Trophoblast cell (in vitro differentiated cells and primary cell): ENCODE measurements at regions not wholly inside any gene's neighbourhood (a gene's known extent, or its start where the extent isn't known, plus 50 kb on each side); places are given as distances from the start of the nearest gene placed in this dataset.
"Not testable (repeated sequence)": the region's sequence is repeated elsewhere in the genome, so short reads cannot be mapped to it uniquely, and the experiment has no call there.

Experiments used
- DNase-seq, 2 donors: peaks; one replicate each; pipeline ENCODE4 v3.0.0-alpha.2; 2016
- H2AFZ ChIP-seq: 2 replicates; pipeline ENCODE4 v1.6.1; 2013; ENCODE audit warnings: low read length, moderate library complexity, mild to moderate bottlenecking; ENCODE audit not compliant: insufficient read depth, poor library complexity
- H2AK5ac ChIP-seq: 2 replicates; pipeline ENCODE4 v1.6.1; 2013; ENCODE audit warnings: mild to moderate bottlenecking, low read length
- H2BK120ac ChIP-seq: 2 replicates; pipeline ENCODE4 v1.6.1; 2013; ENCODE audit warnings: low read length, mild to moderate bottlenecking, moderate library complexity; ENCODE audit not compliant: insufficient read depth, poor library complexity
- H2BK12ac ChIP-seq: 2 replicates; pipeline ENCODE4 v1.6.1; 2013; ENCODE audit warnings: mild to moderate bottlenecking, low read length, moderate library complexity
- H2BK5ac ChIP-seq: 2 replicates; pipeline ENCODE4 v1.6.1; 2013; ENCODE audit warnings: low read length, low read depth, moderate library complexity, mild to moderate bottlenecking; ENCODE audit not compliant: poor library complexity
- H3K14ac ChIP-seq: 2 replicates; pipeline ENCODE4 v1.6.1; 2013; ENCODE audit warnings: mild to moderate bottlenecking, low read length
- H3K18ac ChIP-seq: 2 replicates; pipeline ENCODE4 v1.6.1; 2013; ENCODE audit warnings: mild to moderate bottlenecking, low read length
- H3K23ac ChIP-seq: 2 replicates; pipeline ENCODE4 v1.6.1; 2013; ENCODE audit warnings: low read length
- H3K27ac ChIP-seq: 2 replicates; pipeline ENCODE4 v1.5.1; 2013; ENCODE audit warnings: low read depth, mild to moderate bottlenecking, inconsistent platforms, low read length, moderate library complexity
- H3K27me3 ChIP-seq: 2 replicates; pipeline ENCODE4 v1.6.1; 2013; ENCODE audit warnings: inconsistent platforms, mild to moderate bottlenecking, low read length, moderate library complexity; ENCODE audit not compliant: insufficient read depth
- H3K36me3 ChIP-seq, 2 experiments: 1 replicate in 1 of 2; 2 replicates in 1 of 2; pipeline ENCODE4 v1.6.1; 2013; ENCODE audit warnings: low read length in 2 of 2, mild to moderate bottlenecking in 2 of 2, moderate library complexity in 1 of 2; ENCODE audit not compliant: insufficient read depth in 2 of 2, control insufficient read depth in 1 of 2
- H3K4ac ChIP-seq: 2 replicates; pipeline ENCODE4 v1.6.1; 2013; ENCODE audit warnings: low read depth, mild to moderate bottlenecking, low read length, moderate library complexity
- H3K4me1 ChIP-seq, 2 experiments: 1 replicate in 1 of 2; 2 replicates in 1 of 2; pipeline ENCODE4 v1.6.1; 2013; ENCODE audit warnings: low read length in 2 of 2, mild to moderate bottlenecking in 2 of 2, moderate library complexity in 1 of 2; ENCODE audit not compliant: insufficient read depth in 2 of 2, control insufficient read depth in 1 of 2
- H3K4me2 ChIP-seq: 2 replicates; pipeline ENCODE4 v1.6.1; 2013; ENCODE audit warnings: inconsistent platforms, mild to moderate bottlenecking, low read length, moderate library complexity
- H3K4me3 ChIP-seq: 2 replicates; pipeline ENCODE4 v1.5.1; 2013; ENCODE audit warnings: mild to moderate bottlenecking, low read depth, low read length, inconsistent platforms
- H3K79me1 ChIP-seq: one replicate; pipeline ENCODE4 v1.6.1; 2013; ENCODE audit warnings: low read length
- H3K79me2 ChIP-seq: 2 replicates; pipeline ENCODE4 v1.6.1; 2013; ENCODE audit warnings: low read length, mild to moderate bottlenecking; ENCODE audit not compliant: control insufficient read depth, insufficient read depth, poor library complexity
- H3K9ac ChIP-seq: 2 replicates; pipeline ENCODE4 v1.6.1; 2013; ENCODE audit warnings: mild to moderate bottlenecking, low read length
- H3K9me3 ChIP-seq: 2 replicates; pipeline ENCODE4 v1.6.1; 2013; ENCODE audit warnings: low read depth, mild to moderate bottlenecking, control low read depth, inconsistent platforms, low read length; ENCODE audit not compliant: insufficient read depth
- H4K12ac ChIP-seq: 2 replicates; pipeline ENCODE4 v1.6.1; 2013; ENCODE audit warnings: low read depth, mild to moderate bottlenecking, low read length, moderate library complexity
- H4K8ac ChIP-seq: 2 replicates; pipeline ENCODE4 v1.6.1; 2013; ENCODE audit warnings: low read depth, mild to moderate bottlenecking, low read length, moderate library complexity
- H4K91ac ChIP-seq: one replicate; pipeline ENCODE4 v1.6.1; 2013; ENCODE audit warnings: low read depth, mild to moderate bottlenecking, low read length, moderate library complexity
- WGBS: extraction: QIAGEN DNeasy Blood & Tissue Kit; methylation state at CpG from one replicate; pipeline ENCODE4 v1.1.7; 2013; ENCODE audit warnings: missing lambda C conversion rate; ENCODE audit not compliant: insufficient read length, insufficient coverage; ENCODE audit errors: extremely low coverage; 5-methylcytosine and 5-hydroxymethylcytosine counted together

DNA sequence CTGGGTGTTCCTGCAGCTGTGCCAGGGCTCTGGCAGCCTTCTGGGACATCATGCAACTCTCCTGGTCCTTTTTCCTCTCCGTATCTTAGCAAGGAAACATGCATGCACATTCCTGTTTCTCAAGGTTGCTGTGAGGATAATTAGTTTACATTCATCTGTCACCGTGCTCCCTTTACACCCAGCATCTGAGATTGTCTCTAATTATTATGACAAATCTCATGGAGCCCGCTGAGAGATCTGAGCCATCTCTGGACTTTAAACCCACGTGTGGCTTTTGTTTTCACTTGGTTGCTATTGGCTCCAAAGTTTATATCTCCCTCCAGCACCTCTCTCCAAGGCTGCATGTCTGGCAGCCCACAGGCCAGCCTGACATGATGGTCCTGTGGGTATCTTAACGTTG is 167.6 kb downstream of the UNC5CL start:
- Histone ChIP-seq H3K23ac (no peak overlapping the region), H3K79me1 (no peaks in the 10 kb centered on the region), H4K8ac (no peak overlapping the region), H2BK12ac (no peak overlapping the region), H3K36me3 (no peaks in the 10 kb centered on the region), H3K4me1 (peaks cover 5 to 7% of the 10 kb centered on the region in 2 experiments), H3K18ac (no peak overlapping the region), H3K9me3 (peaks cover 2% of the 10 kb centered on the region), H3K27me3 (no peaks in the 10 kb centered on the region), H4K12ac (no peak overlapping the region), H2BK5ac (no peak overlapping the region), H3K9ac (no peak overlapping the region), H3K14ac (no peak overlapping the region), H3K79me2 (no peaks in the 10 kb centered on the region), H4K91ac (no peak overlapping the region), H2BK120ac (no peak overlapping the region), H3K4me2 (no peak overlapping the region), H3K4ac (no peak overlapping the region), H3K4me3 (no peak overlapping the region), H3K27ac (no peak overlapping the region), H2AFZ (no peak overlapping the region), H2AK5ac (no peak overlapping the region)
- DNase-seq, result no peak
- WGBS, result no CpG with 5 or more reads among the region's 5 CpGs

DNA sequence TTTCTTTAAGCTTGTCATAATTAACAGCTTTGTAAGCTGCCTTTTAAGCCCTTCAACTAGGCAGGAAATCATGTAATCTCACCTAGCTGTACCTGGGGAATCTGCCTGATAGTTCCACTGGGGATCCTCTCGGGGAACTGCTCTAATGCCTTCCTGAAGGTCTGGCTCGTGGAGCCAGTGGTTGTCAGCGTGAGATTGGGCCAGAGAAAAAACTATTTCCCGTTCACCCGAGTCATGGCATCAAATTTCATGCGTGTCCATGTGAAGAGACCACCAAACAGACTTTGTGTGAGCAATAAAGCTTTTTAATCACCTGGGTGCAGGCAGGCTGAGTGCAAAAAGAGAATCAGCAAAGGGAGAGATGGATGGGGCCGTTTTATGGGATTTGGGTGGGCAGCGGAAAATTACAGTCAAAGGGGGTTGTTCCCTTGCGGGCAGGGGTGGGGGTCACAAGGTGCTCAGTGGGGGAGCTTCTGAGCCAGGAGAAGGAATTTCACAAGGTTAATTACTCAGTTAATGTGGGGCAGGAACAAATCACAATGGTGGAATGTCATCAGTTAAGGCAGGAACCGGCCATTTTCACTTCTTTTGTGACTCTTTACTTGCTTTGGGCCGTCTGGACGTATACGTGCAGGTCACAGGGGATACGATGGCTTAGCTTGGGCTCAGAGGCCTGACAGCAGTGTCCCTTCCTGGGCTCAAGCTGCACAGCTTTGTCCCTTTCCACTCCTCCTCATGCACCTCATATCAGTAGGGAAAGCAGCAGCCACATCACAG is 170.7 kb downstream of the UNC5CL start:
- not testable (repeated sequence) for H3K79me1 ChIP-seq, H2BK120ac ChIP-seq, H4K8ac ChIP-seq, H3K36me3 ChIP-seq, H3K4me3 ChIP-seq, H3K9ac ChIP-seq, DNase-seq, H3K27ac ChIP-seq, H3K9me3 ChIP-seq, H3K18ac ChIP-seq, H2AK5ac ChIP-seq, H4K12ac ChIP-seq, H2BK5ac ChIP-seq, H3K4me2 ChIP-seq, H3K27me3 ChIP-seq, H3K79me2 ChIP-seq, H3K4me1 ChIP-seq, H2BK12ac ChIP-seq, H4K91ac ChIP-seq, H3K4ac ChIP-seq, H3K23ac ChIP-seq, H2AFZ ChIP-seq
- H3K14ac ChIP-seq, result peak overlapping the region; percentile 53
- WGBS, result no CpG with 5 or more reads among the region's 14 CpGs

- H3K36me3 ChIP-seq, H3K79me2 ChIP-seq, H3K79me1 ChIP-seq, H3K23ac ChIP-seq, H2AK5ac ChIP-seq, H2BK5ac ChIP-seq, H4K8ac ChIP-seq, H3K9ac ChIP-seq, H3K4me1 ChIP-seq, H3K4me3 ChIP-seq, H3K27ac ChIP-seq, H2AFZ ChIP-seq, H2BK120ac ChIP-seq, H2BK12ac ChIP-seq, H3K27me3 ChIP-seq, H4K12ac ChIP-seq, H4K91ac ChIP-seq, H3K4me2 ChIP-seq, H3K9me3 ChIP-seq, H3K4ac ChIP-seq, H3K14ac ChIP-seq, H3K18ac ChIP-seq: not testable (repeated sequence)
- WGBS, result no CpG with 5 or more reads among the region's 9 CpGs
- peak; percentile 20 to 35 for DNase-seq
These were observed 171.5 kb downstream of the UNC5CL start for GRCh38 chr6:40867527-40867926.

- not testable (repeated sequence) for H3K9me3 ChIP-seq, H3K27me3 ChIP-seq, H3K14ac ChIP-seq, H3K4me3 ChIP-seq, H2BK5ac ChIP-seq, H3K79me2 ChIP-seq, H3K9ac ChIP-seq, H2AK5ac ChIP-seq, H3K36me3 ChIP-seq, DNase-seq, H3K18ac ChIP-seq, H4K8ac ChIP-seq, H4K91ac ChIP-seq, H2BK120ac ChIP-seq, H3K4me2 ChIP-seq, H2BK12ac ChIP-seq, H3K23ac ChIP-seq, H3K79me1 ChIP-seq, H2AFZ ChIP-seq, H3K4me1 ChIP-seq, H3K4ac ChIP-seq, H3K27ac ChIP-seq, H4K12ac ChIP-seq
- 100% methylated on average over 1 of the region's 2 CpGs for WGBS
These were observed 173.8 kb downstream of the UNC5CL start for GRCh38 chr6:40865259-40865658.
